ENCODE measurements at regions not wholly inside any gene's neighbourhood (a gene's known extent, or its start where the extent isn't known, plus 50 kb on each side); places are given as distances from the start of the nearest gene placed in this dataset.

DNA sequence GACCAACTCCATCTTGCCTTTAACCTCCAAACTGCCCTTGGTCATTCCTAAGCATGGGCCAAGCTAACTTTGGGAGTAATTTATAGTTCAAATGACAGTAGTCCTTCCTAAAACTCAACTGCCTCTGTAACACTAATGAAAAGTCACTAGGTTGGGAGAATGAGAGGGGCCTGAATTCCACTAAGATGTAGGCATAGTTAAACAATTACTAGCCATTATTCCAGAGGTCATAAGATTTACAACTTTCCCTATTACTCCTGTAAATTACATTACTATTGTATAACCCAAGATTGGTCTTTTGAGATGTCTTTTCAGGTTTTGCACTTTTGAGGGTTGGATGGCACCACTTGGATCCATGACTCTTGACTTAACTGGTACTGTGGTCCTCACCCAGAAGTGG is 94.6 kb downstream of the SPP2 start:
- no peak for DNase-seq (ENCODE audit: extremely low read depth, low read depth)
- H3K4me3 ChIP-seq (replicated peaks; ENCODE audit: low read depth, low read length) = no peak overlapping the region
- TF ChIP-seq CTCF (IDR thresholded peaks at IDR 0.05; ENCODE audit: low read depth, low read length, missing control alignments) = no peak

DNA sequence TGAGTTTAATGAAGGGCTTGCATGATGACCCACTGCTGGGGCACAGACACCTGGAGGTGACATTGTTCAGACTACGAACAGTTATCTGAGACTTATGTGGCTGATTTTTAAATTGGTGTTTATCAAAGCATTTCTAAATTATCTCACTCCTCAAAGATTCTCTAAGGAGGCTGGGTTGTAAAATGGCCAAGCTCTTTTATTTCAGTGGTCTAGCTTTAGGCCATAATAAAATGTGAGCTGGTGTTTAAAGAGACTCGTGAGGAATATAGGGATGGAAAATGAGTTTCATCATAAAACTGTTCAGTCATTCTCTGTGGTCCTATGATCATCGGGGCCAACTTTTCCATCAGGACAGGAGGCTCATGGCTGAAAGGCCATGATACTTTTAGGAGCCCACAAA is 93.4 kb downstream of the SPP2 start:
- no peak for TF ChIP-seq CTCF (IDR thresholded peaks at IDR 0.05; ENCODE audit: low read depth, low read length, missing control alignments)
- no peak for DNase-seq (ENCODE audit: extremely low read depth, low read depth)
- H3K4me3 ChIP-seq (replicated peaks; ENCODE audit: low read depth, low read length) = no peak overlapping the region

GRCh38 chr2:234142530-234142929 is 92.0 kb downstream of the SPP2 start:
- no peak overlapping the region for H3K4me3 ChIP-seq (replicated peaks; ENCODE audit: low read depth, low read length)
- TF ChIP-seq CTCF (IDR thresholded peaks at IDR 0.05; ENCODE audit: low read depth, low read length, missing control alignments) = no peak
- no peak for DNase-seq (ENCODE audit: extremely low read depth, low read depth)

DNA sequence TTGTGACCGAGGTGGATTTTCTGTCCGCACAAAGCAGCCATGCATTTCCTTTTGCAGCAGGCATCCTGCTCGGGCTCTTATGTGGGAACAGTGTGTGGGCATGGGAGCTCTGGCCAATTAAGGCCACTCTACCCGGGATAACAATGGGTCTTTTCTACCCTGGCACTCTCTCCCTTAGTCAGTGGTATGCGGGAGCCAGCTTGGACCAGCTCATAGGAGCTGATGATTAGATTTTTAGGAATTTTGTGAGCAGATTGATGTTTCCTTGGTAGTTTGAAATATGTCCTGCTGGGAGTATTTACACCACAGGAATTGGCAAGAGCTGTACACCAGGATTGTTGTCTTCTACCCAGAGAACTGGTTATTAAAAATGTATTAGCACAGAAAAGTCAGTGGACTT is 89.3 kb downstream of the SPP2 start:
- DNase-seq (ENCODE audit: extremely low read depth, low read depth) = no peak
- no peak for TF ChIP-seq CTCF (IDR thresholded peaks at IDR 0.05; ENCODE audit: low read depth, low read length, missing control alignments)
- no peak overlapping the region for H3K4me3 ChIP-seq (replicated peaks; ENCODE audit: low read depth, low read length)

DNA sequence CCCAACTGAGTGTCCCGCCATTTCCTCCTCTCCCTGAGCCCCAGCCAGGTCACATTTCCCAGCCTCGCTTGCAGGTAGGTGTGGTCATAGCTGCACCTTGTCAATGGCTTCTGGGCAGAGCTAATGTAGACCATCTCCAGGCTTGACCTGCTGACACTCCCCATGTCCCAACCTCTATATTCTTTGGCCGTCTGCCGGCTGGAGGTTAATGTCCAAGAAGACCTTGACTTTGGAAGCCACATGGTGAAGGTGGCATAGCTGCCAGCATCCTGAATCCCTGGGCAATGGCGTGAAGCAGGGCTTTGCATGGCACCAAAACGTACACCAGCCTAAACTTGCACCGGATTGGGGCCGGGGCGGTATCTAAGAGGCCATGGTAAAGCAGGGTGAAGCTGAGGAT is 88.3 kb downstream of the SPP2 start:
- no peak overlapping the region for H3K4me3 ChIP-seq (replicated peaks; ENCODE audit: low read depth, low read length)
- DNase-seq (ENCODE audit: extremely low read depth, low read depth) = no peak
- no peak for TF ChIP-seq CTCF (IDR thresholded peaks at IDR 0.05; ENCODE audit: low read depth, low read length, missing control alignments)

DNA sequence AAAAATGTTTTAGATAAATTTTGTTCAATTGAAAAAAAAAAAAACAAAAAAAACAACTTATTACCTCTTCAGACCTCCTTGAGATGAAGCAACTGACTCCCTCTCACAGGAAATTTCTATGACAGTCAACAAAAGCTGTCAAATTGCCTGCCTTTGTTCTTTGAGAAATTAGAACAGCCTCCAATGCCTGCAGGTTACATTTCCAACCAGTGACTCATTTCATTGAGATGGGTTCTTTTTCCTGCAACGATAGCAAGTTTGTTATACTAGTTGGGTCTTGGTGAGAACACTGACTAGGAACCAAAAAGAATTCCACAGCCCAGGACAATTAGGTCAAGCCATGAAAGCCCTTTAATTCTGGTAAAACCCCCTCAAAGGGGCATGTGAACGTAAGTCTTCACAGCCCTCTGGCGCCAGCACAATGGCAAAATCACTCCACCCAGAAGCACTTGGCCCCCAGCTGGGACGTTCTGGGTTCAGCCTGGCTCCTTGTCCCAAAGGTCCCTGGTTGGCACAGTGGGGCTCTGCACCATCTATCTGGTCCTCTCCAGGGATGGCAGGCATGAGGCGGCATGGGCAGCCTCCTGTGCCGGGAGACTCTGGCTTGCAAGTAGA is 87.0 kb downstream of the SPP2 start:
- no peak overlapping the region for H3K4me3 ChIP-seq (replicated peaks; ENCODE audit: low read depth, low read length)
- no peak for TF ChIP-seq CTCF (IDR thresholded peaks at IDR 0.05; ENCODE audit: low read depth, low read length, missing control alignments)
- no peak for DNase-seq (ENCODE audit: extremely low read depth, low read depth)

DNA sequence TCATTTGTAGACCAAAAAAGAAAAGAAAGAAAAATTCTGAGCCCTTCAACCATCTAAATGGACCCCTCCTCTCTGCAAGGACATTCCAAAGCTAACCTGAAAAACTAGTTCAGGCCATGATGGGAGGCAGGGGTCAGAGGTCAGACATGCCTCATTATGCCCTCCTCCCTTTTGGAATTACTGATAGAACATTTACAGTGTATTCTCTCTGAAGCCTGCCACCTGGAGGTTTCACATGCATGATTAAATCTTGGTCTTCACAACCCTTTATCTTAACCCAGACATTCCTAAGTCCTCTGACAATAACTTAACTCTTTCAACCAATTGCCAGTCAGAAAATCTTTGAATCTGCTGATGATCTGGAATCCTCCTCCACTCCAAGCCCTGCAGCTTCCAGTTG is 86.0 kb downstream of the SPP2 start:
- no peak for TF ChIP-seq CTCF (IDR thresholded peaks at IDR 0.05; ENCODE audit: low read depth, low read length, missing control alignments)
- no peak overlapping the region for H3K4me3 ChIP-seq (replicated peaks; ENCODE audit: low read depth, low read length)
- DNase-seq (ENCODE audit: extremely low read depth, low read depth) = no peak

Data from HFF-Myc (cell line).